Nephron progenitor cell (in vitro differentiated cells): ENCODE measurements at regions not wholly inside any gene's neighbourhood (a gene's known extent, or its start where the extent isn't known, plus 50 kb on each side); places are given as distances from the start of the nearest gene placed in this dataset.

Experiments used
- DNase-seq: peaks from one replicate; pipeline ENCODE4 v3.0.0; 2021
- H3K27ac Mint-ChIP-seq: 2 replicates; pipeline ENCODE4 v1.8.0; 2021; ENCODE audit warnings: mild to moderate bottlenecking, moderate library complexity, mixed read lengths
- H3K27me3 Mint-ChIP-seq: 2 replicates; pipeline ENCODE4 v1.8.0; 2021; ENCODE audit warnings: mild to moderate bottlenecking, low read depth, mixed read lengths; ENCODE audit not compliant: poor library complexity
- H3K36me3 Mint-ChIP-seq: 2 replicates; pipeline ENCODE4 v1.8.0; 2021; ENCODE audit warnings: low read depth, mixed read lengths
- H3K4me1 Mint-ChIP-seq: 2 replicates; pipeline ENCODE4 v1.8.0; 2021; ENCODE audit warnings: mixed read lengths
- H3K4me3 Mint-ChIP-seq: 2 replicates; pipeline ENCODE4 v1.8.0; 2021; ENCODE audit warnings: mild to moderate bottlenecking, moderate library complexity, mixed read lengths
- H3K9me3 Mint-ChIP-seq: 2 replicates; pipeline ENCODE4 v1.8.0; 2021; ENCODE audit warnings: mild to moderate bottlenecking, moderate library complexity, mixed read lengths
- CTCF ChIP-seq: fragments of 200-600 bp; sonication (generic); IDR thresholded peaks from 2 replicates; pipeline ENCODE4 v1.5.0; 2021; ENCODE audit warnings: antibody characterized with exemption

GRCh38 chr12:87234898-87235297 is 794.3 kb downstream of the C12orf50 start:
- Mint-ChIP-seq H3K4me3 (no peak overlapping the region), H3K27me3 (no peaks in the 10 kb centered on the region), H3K9me3 (no peaks in the 10 kb centered on the region), H3K36me3 (no peaks in the 10 kb centered on the region), H3K27ac (peak overlapping the region; percentile 1), H3K4me1 (no peaks in the 10 kb centered on the region)
- DNase-seq: no peak
- TF ChIP-seq CTCF: no peak

- no peaks in the 10 kb centered on the region for H3K27me3 Mint-ChIP-seq
- no peak for TF ChIP-seq CTCF
Measured at GRCh38 chr12:87233671-87234070, 795.5 kb downstream of the C12orf50 start.

GRCh38 chr12:87231818-87232217 is 797.4 kb downstream of the C12orf50 start:
- no peak overlapping the region for H3K27ac Mint-ChIP-seq
- no peaks in the 10 kb centered on the region for H3K27me3 Mint-ChIP-seq
- no peaks in the 10 kb centered on the region for H3K9me3 Mint-ChIP-seq
- no peaks in the 10 kb centered on the region for H3K36me3 Mint-ChIP-seq
- H3K4me1 Mint-ChIP-seq: no peaks in the 10 kb centered on the region
- DNase-seq: no peak
- H3K4me3 Mint-ChIP-seq: no peak overlapping the region
- no peak for TF ChIP-seq CTCF

More at GRCh38 chr12:87233671-87234070, 795.5 kb downstream of the C12orf50 start:
- no peaks in the 10 kb centered on the region for H3K4me1 Mint-ChIP-seq
- no peaks in the 10 kb centered on the region for H3K36me3 Mint-ChIP-seq
- H3K27ac Mint-ChIP-seq: no peak overlapping the region
- DNase-seq: no peak
- H3K4me3 Mint-ChIP-seq: no peak overlapping the region
- H3K9me3 Mint-ChIP-seq: no peaks in the 10 kb centered on the region

GRCh38 chr12:87230441-87230840 is 798.8 kb downstream of the C12orf50 start:
- Mint-ChIP-seq H3K27me3 (no peaks in the 10 kb centered on the region), H3K9me3 (no peaks in the 10 kb centered on the region), H3K36me3 (no peaks in the 10 kb centered on the region), H3K4me3 (no peak overlapping the region), H3K4me1 (no peaks in the 10 kb centered on the region), H3K27ac (no peak overlapping the region)
- no peak for TF ChIP-seq CTCF
- no peak for DNase-seq

GRCh38 chr12:87227162-87227561 is 802.0 kb downstream of the C12orf50 start:
- no peak overlapping the region for H3K4me3 Mint-ChIP-seq
- no peaks in the 10 kb centered on the region for H3K9me3 Mint-ChIP-seq
- no peaks in the 10 kb centered on the region for H3K36me3 Mint-ChIP-seq
- H3K4me1 Mint-ChIP-seq: no peaks in the 10 kb centered on the region
- no peak for DNase-seq
- no peak for TF ChIP-seq CTCF
- no peaks in the 10 kb centered on the region for H3K27me3 Mint-ChIP-seq
- H3K27ac Mint-ChIP-seq: no peak overlapping the region

- no peak for TF ChIP-seq CTCF
- Mint-ChIP-seq H3K4me3 (no peak overlapping the region), H3K4me1 (no peaks in the 10 kb centered on the region), H3K36me3 (no peaks in the 10 kb centered on the region), H3K27ac (no peak overlapping the region), H3K27me3 (no peaks in the 10 kb centered on the region), H3K9me3 (no peaks in the 10 kb centered on the region)
- no peak for DNase-seq
Measured at GRCh38 chr12:87217491-87217890, 811.7 kb downstream of the C12orf50 start.
